H1 (cell line): ENCODE measurements at regions not wholly inside any gene's neighbourhood (a gene's known extent, or its start where the extent isn't known, plus 50 kb on each side); places are given as distances from the start of the nearest gene placed in this dataset.

ENCODE experiments used
- CTCF ChIA-PET: fragments of 300-600 bp; sonication (Branson Sonifier 250); formaldehyde crosslinking; loops from one replicate; lab custom pipeline; 2021; ENCODE audit not compliant: partially characterized antibody; lab: Charles Lee
- POLR2A ChIA-PET: fragments of 300-600 bp; sonication (Branson Sonifier 250); formaldehyde crosslinking; loops from one replicate; lab custom pipeline; 2021; ENCODE audit warnings: inconsistent platforms; ENCODE audit not compliant: partially characterized antibody; lab: Charles Lee
- DNase-seq, 2 experiments: peaks; one replicate each; pipeline versions ENCODE4 v3.0.0 to v3.0.0-alpha.2; 2010 to 2022; ENCODE audit warnings: low spot score in 2 of 2, low read depth in 1 of 2, mixed read lengths in 1 of 2
- FAIRE-seq: peaks from 2 replicates; lab custom pipeline; 2011; peaks lifted over from hg19 to GRCh38; lab: Jason Lieb, UNC
- H2AFZ ChIP-seq: 2 replicates; pipeline ENCODE4 v1.8.1; 2012; ENCODE audit warnings: low read length, inconsistent platforms
- H2AK5ac ChIP-seq: 2 replicates; pipeline ENCODE4 v1.6.1; 2013; ENCODE audit warnings: low read depth, low read length
- H2BK120ac ChIP-seq: replicated peaks from 2 replicates; pipeline ENCODE3; 2013; ENCODE audit warnings: low read depth, low read length, inconsistent platforms
- H2BK12ac ChIP-seq: 2 replicates; pipeline ENCODE4 v1.6.1; 2013; ENCODE audit warnings: low read depth, low read length
- H2BK15ac ChIP-seq: 2 replicates; pipeline ENCODE4 v1.6.1; 2013; ENCODE audit warnings: low read length
- H2BK20ac ChIP-seq: 2 replicates; pipeline ENCODE4 v1.6.1; 2013; ENCODE audit warnings: low read length
- H2BK5ac ChIP-seq: 2 replicates; pipeline ENCODE4 v1.6.1; 2013; ENCODE audit warnings: low read depth, low read length
- H3K14ac ChIP-seq: 2 replicates; pipeline ENCODE4 v1.6.1; 2013; ENCODE audit warnings: inconsistent platforms; ENCODE audit not compliant: insufficient read length
- H3K18ac ChIP-seq: 2 replicates; pipeline ENCODE4 v1.6.1; 2013; ENCODE audit warnings: low read length; ENCODE audit errors: extremely low read depth
- H3K23ac ChIP-seq: 2 replicates; pipeline ENCODE4 v1.6.1; 2013; ENCODE audit warnings: inconsistent platforms; ENCODE audit not compliant: insufficient read length
- H3K23me2 ChIP-seq: 2 replicates; pipeline ENCODE4 v1.6.1; 2013; ENCODE audit warnings: low read depth, low read length
- H3K27ac ChIP-seq: 2 replicates; pipeline ENCODE4 v1.6.1; 2011; ENCODE audit warnings: low read depth, low read length, inconsistent platforms
- H3K27me3 ChIP-seq, 4 experiments: replicated peaks in 1 of 4; 1 replicate in 1 of 4; 2 replicates in 3 of 4; pipeline versions ENCODE4 v1.6.1 to v1.8.1; 2011 to 2013; ENCODE audit warnings: low read length in 3 of 4, mild to moderate bottlenecking in 3 of 4, inconsistent platforms in 2 of 4, mixed read lengths in 2 of 4, moderate library complexity in 1 of 4; ENCODE audit not compliant: control insufficient read depth in 3 of 4, insufficient read depth in 3 of 4; ENCODE audit errors: extremely low read depth in 1 of 4
- H3K36me3 ChIP-seq, 4 experiments: 2 replicates each; pipeline versions ENCODE4 v1.6.1 to v1.8.1; 2011 to 2013; ENCODE audit warnings: mild to moderate bottlenecking in 4 of 4, low read length in 3 of 4, moderate library complexity in 2 of 4, control low read depth in 1 of 4, inconsistent platforms in 1 of 4; ENCODE audit not compliant: insufficient read depth in 4 of 4, control insufficient read depth in 2 of 4
- H3K4ac ChIP-seq: replicated peaks from 2 replicates; pipeline ENCODE3; 2013; ENCODE audit warnings: low read length, low read depth, mixed read lengths, inconsistent platforms; ENCODE audit not compliant: insufficient read length
- H3K4me1 ChIP-seq, 4 experiments: replicated peaks in 1 of 4; 1 replicate in 1 of 4; 2 replicates in 3 of 4; pipeline versions ENCODE4 v1.6.1 to v1.8.1; 2011 to 2013; ENCODE audit warnings: low read length in 3 of 4, inconsistent platforms in 2 of 4, mixed read lengths in 1 of 4; ENCODE audit not compliant: insufficient read depth in 4 of 4, control insufficient read depth in 3 of 4
- H3K4me2 ChIP-seq, 2 experiments: 2 replicates each; pipeline versions ENCODE4 v1.6.1 to v1.8.1; 2011 to 2013; ENCODE audit warnings: low read depth in 2 of 2, low read length in 2 of 2, control low read depth in 1 of 2, inconsistent platforms in 1 of 2, mild to moderate bottlenecking in 1 of 2; ENCODE audit not compliant: insufficient read depth in 1 of 2
- H3K4me3 ChIP-seq, 4 experiments: fragments of 200-600, 300-600 bp in 1 of 4; sonication (generic), shearing (Covaris generic), sonication (Bioruptor Twin) in 1 of 4; 2 replicates each; pipeline versions ENCODE4 v1.5.1 to v1.8.1; 2011 to 2016; ENCODE audit warnings: low read length in 4 of 4, low read depth in 3 of 4, control low read depth in 2 of 4, inconsistent platforms in 2 of 4, mild to moderate bottlenecking in 2 of 4, mixed read lengths in 1 of 4, moderate library complexity in 1 of 4; ENCODE audit not compliant: insufficient read depth in 2 of 4; ENCODE audit errors: extremely low read depth in 1 of 4
- H3K56ac ChIP-seq: replicated peaks from 2 replicates; pipeline ENCODE3; 2013; ENCODE audit warnings: low read depth, mild to moderate bottlenecking, mixed read lengths, low read length, inconsistent platforms; ENCODE audit not compliant: insufficient read length
- H3K79me1 ChIP-seq: 2 replicates; pipeline ENCODE4 v1.6.1; 2013; ENCODE audit warnings: low read depth, low read length, control low read depth
- H3K79me2 ChIP-seq, 2 experiments: 2 replicates each; pipeline versions ENCODE4 v1.6.1 to v1.8.1; 2012 to 2013; ENCODE audit warnings: low read length in 2 of 2, mild to moderate bottlenecking in 2 of 2, inconsistent platforms in 1 of 2; ENCODE audit not compliant: insufficient read depth in 2 of 2, control insufficient read depth in 1 of 2
- H3K9ac ChIP-seq, 4 experiments: replicated peaks in 1 of 4; 1 replicate in 1 of 4; 2 replicates in 3 of 4; pipeline versions ENCODE4 v1.6.1 to v1.8.1; 2011 to 2013; ENCODE audit warnings: low read depth in 3 of 4, low read length in 3 of 4, control low read depth in 2 of 4, mild to moderate bottlenecking in 2 of 4, moderate library complexity in 2 of 4, inconsistent platforms in 1 of 4; ENCODE audit errors: extremely low read depth in 1 of 4
- H3K9me3 ChIP-seq, 2 experiments: 2 replicates each; pipeline versions ENCODE4 v1.6.1 to v1.8.1; 2012 to 2013; ENCODE audit warnings: mild to moderate bottlenecking in 2 of 2, moderate library complexity in 2 of 2, control low read depth in 1 of 2, inconsistent platforms in 1 of 2, low read depth in 1 of 2, low read length in 1 of 2, mixed read lengths in 1 of 2; ENCODE audit not compliant: insufficient read depth in 2 of 2
- H4K20me1 ChIP-seq, 2 experiments: replicated peaks in 1 of 2; 2 replicates each; pipeline versions ENCODE3 to v1.8.1; 2011 to 2013; ENCODE audit warnings: inconsistent platforms in 2 of 2, low read length in 2 of 2, mild to moderate bottlenecking in 1 of 2; ENCODE audit not compliant: insufficient read depth in 2 of 2, control insufficient read depth in 1 of 2
- H4K5ac ChIP-seq: 2 replicates; pipeline ENCODE4 v1.6.1; 2013; ENCODE audit warnings: low read length, low read depth, mixed read lengths, inconsistent platforms; ENCODE audit not compliant: insufficient read length
- H4K8ac ChIP-seq: 2 replicates; pipeline ENCODE4 v1.8.0; 2013; ENCODE audit warnings: mild to moderate bottlenecking, moderate library complexity, low read length, inconsistent platforms; ENCODE audit not compliant: insufficient read depth; ENCODE audit errors: extremely low read depth
- H4K91ac ChIP-seq: replicated peaks from 2 replicates; pipeline ENCODE3; 2013; ENCODE audit warnings: low read length, mixed read lengths, inconsistent platforms; ENCODE audit not compliant: insufficient read length
- CBX8 ChIP-seq: fragments of 300-800, 300-1000 bp; sonication (generic); IDR thresholded peaks from 2 replicates; pipeline ENCODE4 v1.7.1; 2016; ENCODE audit warnings: low read depth, low read length, borderline replicate concordance
- CHD1 ChIP-seq: IDR thresholded peaks from 2 replicates; pipeline ENCODE4 v1.6.1; 2012; ENCODE audit warnings: low read depth, low read length, improper control_type of control experiment
- CHD2 ChIP-seq: IDR thresholded peaks from 2 replicates; pipeline ENCODE4 v1.6.1; 2012; ENCODE audit warnings: low read length, improper control_type of control experiment
- CREB1 ChIP-seq: IDR thresholded peaks from 2 replicates; pipeline ENCODE4 v1.6.1; 2012; ENCODE audit warnings: inconsistent platforms
- MAFK ChIP-seq: IDR thresholded peaks from 2 replicates; pipeline ENCODE4 v1.6.1; 2012; ENCODE audit warnings: low read depth, mild to moderate bottlenecking, improper control_type of control experiment, low read length
- POU5F1 ChIP-seq: IDR thresholded peaks from 2 replicates; pipeline ENCODE4 v1.6.1; 2011; ENCODE audit warnings: low read depth, mild to moderate bottlenecking, low read length, moderate library complexity
- RAD21 ChIP-seq, 2 experiments: IDR thresholded peaks in 1 of 2; conservative IDR thresholded peaks in 1 of 2; 2 replicates each; pipeline ENCODE4 v1.6.1; 2011; ENCODE audit warnings: low read depth in 2 of 2, low read length in 2 of 2, improper control_type of control experiment in 1 of 2, inconsistent platforms in 1 of 2, mild to moderate bottlenecking in 1 of 2, moderate library complexity in 1 of 2
- SIX5 ChIP-seq: IDR thresholded peaks from 2 replicates; pipeline ENCODE4 v1.6.1; 2011; ENCODE audit warnings: mild to moderate bottlenecking, low read depth, low read length
- SP2 ChIP-seq: IDR thresholded peaks from 2 replicates; pipeline ENCODE4 v1.6.1; 2012; ENCODE audit warnings: mild to moderate bottlenecking, low read length, inconsistent platforms
- SRF ChIP-seq: IDR thresholded peaks from 2 replicates; pipeline ENCODE4 v1.6.1; 2011; ENCODE audit warnings: mild to moderate bottlenecking, low read depth, low read length, moderate library complexity
- TAF7 ChIP-seq: optimal IDR thresholded peaks from 2 replicates; pipeline ENCODE3; 2011; ENCODE audit warnings: low read depth, mild to moderate bottlenecking, inconsistent platforms, low read length, moderate library complexity, borderline replicate concordance
- ZNF274 ChIP-seq: IDR thresholded peaks from 2 replicates; pipeline ENCODE4 v1.7.0; 2012; ENCODE audit warnings: low read length, borderline replicate concordance; ENCODE audit errors: extremely low read depth
- WGBS, 2 experiments: shearing (Covaris generic) in 1 of 2; methylation state at CpG; one replicate each; pipeline versions ENCODE4 v1.1.6 to v1.1.7; 2013 to 2015; ENCODE audit warnings: low lambda C conversion rate in 2 of 2, mixed read lengths in 2 of 2, inconsistent platforms in 1 of 2, low coverage in 1 of 2, missing lambda C conversion rate in 1 of 2; ENCODE audit not compliant: insufficient replicate concordance in 2 of 2, insufficient coverage in 1 of 2, insufficient read length in 1 of 2; ENCODE audit errors: extremely low coverage in 1 of 2, missing lambda C conversion rate in 1 of 2; 5-methylcytosine and 5-hydroxymethylcytosine counted together
- TF ChIP-seq, protein P1 (sequence below): IDR thresholded peaks from 2 replicates; pipeline ENCODE4 v1.6.1; 2012; ENCODE audit warnings: inconsistent platforms
- TF ChIP-seq, protein P2 (sequence below): IDR thresholded peaks from 2 replicates; pipeline ENCODE4 v1.6.1; 2012; ENCODE audit warnings: inconsistent platforms

DNA sequence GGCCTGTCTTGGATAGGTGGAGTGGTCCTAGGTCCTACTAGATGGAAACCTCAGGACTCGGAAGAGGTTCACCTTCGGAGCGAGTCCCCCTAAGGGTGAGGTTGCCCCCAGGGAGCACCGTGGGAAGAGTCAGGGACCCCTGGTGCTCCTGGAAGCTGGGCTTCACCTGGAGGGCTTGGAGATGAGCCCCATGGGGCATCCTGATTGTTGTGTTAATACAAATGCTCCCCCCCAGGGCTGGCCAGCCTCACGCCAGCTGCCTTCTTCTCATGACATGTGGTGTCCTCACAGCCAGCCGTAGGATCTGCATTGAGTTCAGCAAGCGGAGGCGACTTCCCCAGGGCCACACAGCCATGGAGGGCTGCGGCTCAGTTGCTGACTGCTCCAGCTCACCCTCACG, 1487.5 kb downstream of the BRD1 start:
- Histone ChIP-seq H3K56ac (no peak overlapping the region), H3K79me2 (no peaks in the 10 kb centered on the region), H2BK5ac (0 out of 2 replicates have a peak overlapping the region, but pooled peaks have one; percentile 49), H3K18ac (peak overlapping the region; percentile 60; the same call in 1 of the 2 replicates), H2AK5ac (0 out of 2 replicates have a peak overlapping the region, but pooled peaks have one; percentile 3), H4K8ac (no peak overlapping the region), H3K36me3 (no peaks in the 10 kb centered on the region), H3K4me2 (no peak overlapping the region), H3K23ac (no peak overlapping the region), H2BK15ac (peak overlapping the region; percentile 31; the same call in 1 of the 2 replicates), H3K4ac (no peak overlapping the region), H3K79me1 (0 out of 2 replicates have a peak, but pooled peaks cover 2% of the 10 kb centered on the region), H4K5ac (no peak overlapping the region), H3K14ac (no peak overlapping the region), H4K91ac (no peak overlapping the region), H3K9ac (no peak overlapping the region), H2BK20ac (no peak overlapping the region), H3K27me3 (peaks cover 0 to 26% (median 12%) of the 10 kb centered on the region in 4 experiments; a peak in 5 of 7 replicates), H2BK12ac (peak overlapping the region; percentile 84; the same call in 1 of the 2 replicates), H3K23me2 (peaks cover 6% of the 10 kb centered on the region; the same call in 1 of the 2 replicates), H2AFZ (no peak overlapping the region), H2BK120ac (no peak overlapping the region), H3K4me3 (no peak overlapping the region), H4K20me1 (no peaks in the 10 kb centered on the region), H3K4me1 (peaks cover 0 to 37% (median 6%) of the 10 kb centered on the region in 4 experiments; a peak in 4 of 7 replicates), H3K9me3 (no peaks in the 10 kb centered on the region), H3K27ac (no peak overlapping the region)
- WGBS, 2 experiments, result 86% methylated on average over 10 of the region's 10 CpGs; no CpG with 5 or more reads in 1 of the 2 experiments
- ChIA-PET CTCF (interaction anchor here (1.0 kb wide), 1 partner anchor 8 kb away, joined by 3 read pairs; no protein-coding TSS in a partner anchor), POLR2A (interaction anchor here (0.7 kb wide), 1 partner anchor 24 kb away, joined by 3 read pairs; no protein-coding TSS in a partner anchor)
- DNase-seq, result no peak
- no peak for FAIRE-seq
- TF ChIP-seq CHD1 (no peak), TAF7 (no peak), SRF (no peak), POU5F1 (no peak), RAD21 (IDR thresholded peaks at IDR 0.05 in 1 of 2, conservative IDR thresholded peaks at IDR 0.05 in 1 of 2; ENCODE audit: low read depth in 2 of 2, low read length in 2 of 2) (no peak), MAFK (no peak), CBX8 (no peak), CREB1 (no peak), ZNF274 (no peak), CHD2 (no peak), SIX5 (no peak), SP2 (no peak)
- TF ChIP-seq, protein P1, sequence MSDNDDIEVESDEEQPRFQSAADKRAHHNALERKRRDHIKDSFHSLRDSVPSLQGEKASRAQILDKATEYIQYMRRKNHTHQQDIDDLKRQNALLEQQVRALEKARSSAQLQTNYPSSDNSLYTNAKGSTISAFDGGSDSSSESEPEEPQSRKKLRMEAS, result no peak
- TF ChIP-seq, protein P2, sequence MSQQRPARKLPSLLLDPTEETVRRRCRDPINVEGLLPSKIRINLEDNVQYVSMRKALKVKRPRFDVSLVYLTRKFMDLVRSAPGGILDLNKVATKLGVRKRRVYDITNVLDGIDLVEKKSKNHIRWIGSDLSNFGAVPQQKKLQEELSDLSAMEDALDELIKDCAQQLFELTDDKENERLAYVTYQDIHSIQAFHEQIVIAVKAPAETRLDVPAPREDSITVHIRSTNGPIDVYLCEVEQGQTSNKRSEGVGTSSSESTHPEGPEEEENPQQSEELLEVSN, result no peak
